HG03097 (cell line): ENCODE measurements at regions not wholly inside any gene's neighbourhood (a gene's known extent, or its start where the extent isn't known, plus 50 kb on each side); places are given as distances from the start of the nearest gene placed in this dataset.
"Not testable (repeated sequence)": the region's sequence is repeated elsewhere in the genome, so short reads cannot be mapped to it uniquely, and the experiment has no call there.

Experiments
- ATAC-seq: cut with Tn5 transposase; IDR thresholded peaks from one replicate; pipeline ENCODE4 v1.9.1; 2021; ENCODE audit not compliant: unreplicated experiment, low FRiP score

DNA sequence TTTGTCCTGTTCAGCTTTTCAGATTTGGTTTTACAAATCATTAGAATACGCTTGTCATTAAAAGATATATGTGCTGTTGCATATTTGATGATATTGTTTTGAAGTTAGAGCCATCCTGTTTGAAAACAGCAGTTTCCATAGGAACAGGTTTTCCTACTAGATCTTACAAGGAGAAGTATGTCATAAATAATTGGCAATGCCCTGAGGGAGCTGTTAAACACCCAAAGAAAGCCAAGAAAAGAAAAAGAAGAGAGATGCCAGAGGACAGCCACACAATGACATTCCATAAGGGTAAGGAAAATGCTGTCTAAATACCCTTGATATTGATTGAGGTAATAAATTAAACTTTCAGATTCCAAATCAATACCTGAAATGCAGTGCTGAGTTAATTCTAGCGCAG is 392.2 kb upstream of the CRIM1 start:
- ATAC-seq: no peak

GRCh38 chr2:35962585-35963146 is 392.9 kb upstream of the CRIM1 start:
- ATAC-seq: no peak

DNA sequence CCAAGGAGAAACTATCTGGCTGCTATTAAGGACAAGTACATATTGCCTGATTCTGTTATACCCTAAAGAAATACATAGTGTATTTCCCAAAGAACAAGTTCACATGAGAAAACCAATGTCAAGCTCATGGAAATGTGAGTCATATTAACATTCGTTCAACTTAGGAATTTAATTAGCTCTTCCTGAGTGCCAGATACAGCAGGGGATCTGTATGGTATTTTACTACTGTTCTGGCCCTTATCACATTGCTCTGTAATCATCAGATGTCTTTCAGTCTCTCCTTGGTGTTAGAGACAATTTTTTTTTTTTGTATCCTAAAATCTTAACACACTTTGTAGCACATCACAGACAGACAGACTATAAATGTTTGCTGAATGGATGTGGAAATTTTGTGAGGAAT is 395.0 kb upstream of the CRIM1 start:
- ATAC-seq: no peak

DNA sequence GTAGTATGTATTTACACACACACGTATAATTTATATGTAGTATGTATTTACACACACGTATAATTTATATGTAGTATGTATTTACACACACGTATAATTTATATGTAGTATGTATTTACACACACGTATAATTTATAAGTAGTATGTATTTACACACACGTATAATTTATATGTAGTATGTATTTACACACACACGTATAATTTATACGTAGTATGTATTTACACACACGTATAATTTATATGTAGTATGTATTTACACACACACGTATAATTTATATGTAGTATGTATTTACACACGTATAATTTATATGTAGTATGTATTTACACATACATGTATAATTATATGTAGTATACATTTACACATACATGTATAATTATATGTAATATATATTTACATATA is 398.5 kb upstream of the CRIM1 start:
- not testable (repeated sequence) for ATAC-seq

DNA sequence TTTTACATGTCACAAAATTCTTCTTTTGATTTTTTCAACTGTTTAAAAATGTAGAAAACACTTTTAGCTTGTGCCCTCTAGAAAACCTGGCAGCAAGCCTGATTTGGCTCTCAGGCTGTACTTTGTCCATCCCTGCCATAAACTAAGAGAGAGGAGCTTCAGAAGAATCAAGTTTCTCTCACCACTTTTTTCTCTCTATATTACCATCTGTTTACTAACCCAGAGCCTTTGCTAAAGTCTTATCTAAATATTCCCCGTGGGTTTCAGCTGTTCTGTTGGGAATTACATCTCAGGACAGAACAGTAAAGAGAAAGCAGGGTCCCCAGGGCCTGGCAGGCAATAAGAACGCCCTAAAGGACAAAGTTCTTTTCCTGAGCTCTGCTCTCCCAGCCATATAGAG is 409.1 kb upstream of the CRIM1 start:
- ATAC-seq: no peak

DNA sequence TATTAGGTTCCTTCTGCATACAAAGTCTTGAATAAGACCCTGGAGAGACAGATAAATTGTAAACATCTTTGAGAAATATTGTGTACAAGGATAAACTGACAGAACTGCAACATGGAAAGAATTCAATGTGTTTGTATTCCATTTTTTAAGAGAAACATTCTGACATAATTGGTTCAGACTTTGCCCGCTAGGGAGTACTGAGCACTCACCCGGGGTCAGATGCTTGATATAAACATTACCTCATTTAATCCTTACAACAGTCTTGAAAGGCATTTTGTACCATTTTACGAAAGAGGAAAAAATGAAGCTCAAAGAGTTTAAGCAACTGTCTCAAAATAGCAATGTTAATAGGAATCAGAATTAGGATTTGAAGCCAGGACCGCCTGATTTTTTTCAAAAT is 416.7 kb upstream of the CRIM1 start:
- no peak for ATAC-seq

DNA sequence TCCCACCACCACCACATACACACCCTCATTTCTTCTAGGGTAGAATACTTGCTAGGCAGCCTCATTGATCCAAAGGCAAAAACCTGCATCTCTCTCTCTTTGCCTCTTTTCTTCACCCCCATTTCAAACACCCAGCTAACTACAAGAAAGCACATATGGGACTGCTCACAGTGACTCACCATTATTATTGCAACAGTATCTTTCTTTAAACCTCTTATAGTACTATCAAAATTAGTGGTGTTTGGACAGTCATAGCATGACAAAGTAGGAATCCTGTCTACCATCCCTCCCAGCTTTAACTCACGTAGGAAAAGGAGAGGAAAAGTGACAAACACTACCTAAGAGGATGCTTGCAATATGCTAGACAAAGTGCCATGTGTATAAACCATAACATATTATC is 422.5 kb upstream of the CRIM1 start:
- no peak for ATAC-seq

GRCh38 chr2:35932276-35932963 is 423.2 kb upstream of the CRIM1 start:
- no peak for ATAC-seq

DNA sequence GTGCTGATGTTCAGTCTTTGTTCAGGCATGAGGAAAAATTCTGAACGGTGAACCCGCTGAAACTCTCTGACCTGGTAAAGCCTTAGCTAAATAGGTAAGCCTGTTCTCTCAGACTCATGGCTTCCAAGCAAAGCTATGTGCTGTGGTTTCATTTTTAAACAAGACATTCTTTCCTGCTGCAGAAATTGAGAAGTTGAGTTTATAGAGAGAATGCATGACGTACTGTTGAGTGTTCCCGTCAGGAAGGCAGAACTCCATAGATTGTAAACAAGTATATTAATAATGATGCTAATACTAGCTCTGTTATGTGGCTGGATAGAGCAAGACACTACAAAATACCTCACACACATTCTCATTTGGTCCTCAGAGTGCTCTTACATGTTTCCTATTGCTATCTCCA is 424.0 kb upstream of the CRIM1 start:
- no peak for ATAC-seq

- ATAC-seq: no peak
Measured at GRCh38 chr2:35931115-35931514, 424.5 kb upstream of the CRIM1 start.

DNA sequence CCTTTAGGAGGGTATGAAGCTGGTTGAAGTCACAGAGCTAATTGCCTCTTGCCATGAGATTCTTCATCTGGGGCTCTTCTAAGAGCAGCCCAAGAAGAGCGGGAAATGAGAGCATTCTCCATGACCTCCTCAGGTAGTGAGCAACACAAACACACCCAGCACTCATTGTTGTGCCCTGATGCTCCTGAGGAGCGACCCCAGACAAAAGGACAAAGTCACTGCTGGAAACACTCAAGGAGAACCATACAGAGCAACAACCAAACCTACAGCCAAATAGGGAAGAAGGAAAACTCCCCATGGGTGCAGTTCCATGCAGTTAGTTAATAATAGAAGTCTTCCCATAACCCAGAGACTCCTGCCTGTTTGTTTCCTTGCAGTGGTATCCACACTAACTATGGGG is 426.0 kb upstream of the CRIM1 start:
- no peak for ATAC-seq

DNA sequence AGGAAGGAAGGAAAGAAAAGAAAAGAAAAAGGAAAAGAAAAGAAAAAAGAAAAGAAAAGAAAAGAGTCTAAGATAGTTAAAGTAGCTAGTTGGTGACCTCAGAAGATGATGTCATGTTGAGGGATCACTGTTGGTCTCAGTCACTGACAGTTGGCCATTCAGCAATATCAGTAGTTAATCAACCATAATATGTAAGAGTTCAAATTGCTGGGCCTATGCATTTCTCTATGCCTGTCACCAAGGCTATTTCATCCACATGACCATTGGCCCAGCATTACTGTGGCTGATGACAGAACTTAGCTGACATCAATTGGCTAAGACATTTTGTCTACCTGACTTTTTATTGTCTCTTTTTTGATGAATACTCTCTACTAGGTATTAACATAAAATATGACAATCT is 435.5 kb upstream of the CRIM1 start:
- ATAC-seq: no peak

DNA sequence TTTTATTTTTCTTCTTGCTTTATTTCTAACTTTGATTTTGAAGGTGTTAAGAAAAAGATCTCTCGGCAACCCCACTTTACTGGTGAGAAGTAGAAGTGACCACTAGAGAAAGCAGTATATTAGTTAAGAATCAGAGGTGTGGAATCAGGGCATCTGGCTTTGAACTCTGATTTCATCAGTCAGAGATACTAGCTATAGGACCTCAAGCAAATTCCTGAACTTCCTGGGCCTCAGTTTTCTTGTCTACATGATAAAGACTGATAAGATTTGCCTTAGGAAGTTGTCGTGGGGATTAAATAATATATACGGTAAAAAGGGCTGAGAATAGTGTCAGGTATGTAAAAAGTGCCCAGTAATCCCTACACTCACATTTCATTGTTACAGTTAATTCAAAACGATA is 440.3 kb upstream of the CRIM1 start:
- ATAC-seq: no peak

GRCh38 chr2:35891936-35892335 is 463.6 kb upstream of the CRIM1 start:
- ATAC-seq: no peak

DNA sequence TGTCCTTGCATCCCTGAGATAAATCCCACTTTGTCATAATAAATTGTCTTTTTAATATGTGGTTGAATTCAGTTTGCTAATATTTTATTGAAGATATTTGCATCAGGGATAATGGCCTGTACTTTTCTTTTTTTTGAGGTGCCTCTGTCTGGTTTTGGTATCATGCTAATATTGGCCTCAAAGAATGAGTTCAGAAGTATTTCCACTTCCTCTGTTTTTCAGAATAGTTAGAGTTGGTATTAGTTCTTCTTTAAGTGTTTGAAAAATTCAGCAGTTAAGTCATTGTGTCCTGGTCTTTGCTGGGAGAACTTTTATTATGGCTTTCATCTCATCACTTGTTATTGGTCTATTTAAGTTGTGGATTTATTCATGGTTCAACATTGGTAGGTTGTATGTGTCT is 464.1 kb upstream of the CRIM1 start:
- no peak for ATAC-seq

DNA sequence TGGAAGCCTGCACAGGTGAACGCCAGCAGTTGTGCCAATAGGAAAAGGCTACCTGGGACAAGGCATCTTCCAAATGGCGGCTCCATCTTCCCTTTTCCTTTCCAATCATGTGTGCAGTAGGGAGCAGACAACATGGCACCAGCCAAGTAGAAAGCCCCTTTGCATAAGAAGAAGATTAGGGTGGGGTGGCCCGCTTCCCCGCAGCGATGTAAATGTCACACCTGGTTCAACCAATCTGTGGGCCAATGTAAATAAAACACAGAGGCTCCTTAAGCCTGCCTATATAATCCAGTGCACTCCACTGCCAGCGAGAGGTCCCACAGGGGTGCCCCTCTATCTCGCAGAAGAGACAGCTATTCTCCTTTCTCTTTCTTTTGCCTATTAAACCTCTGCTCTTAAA is 468.4 kb upstream of the CRIM1 start:
- no peak for ATAC-seq

GRCh38 chr2:35873921-35874320 is 481.7 kb upstream of the CRIM1 start:
- ATAC-seq: no peak

DNA sequence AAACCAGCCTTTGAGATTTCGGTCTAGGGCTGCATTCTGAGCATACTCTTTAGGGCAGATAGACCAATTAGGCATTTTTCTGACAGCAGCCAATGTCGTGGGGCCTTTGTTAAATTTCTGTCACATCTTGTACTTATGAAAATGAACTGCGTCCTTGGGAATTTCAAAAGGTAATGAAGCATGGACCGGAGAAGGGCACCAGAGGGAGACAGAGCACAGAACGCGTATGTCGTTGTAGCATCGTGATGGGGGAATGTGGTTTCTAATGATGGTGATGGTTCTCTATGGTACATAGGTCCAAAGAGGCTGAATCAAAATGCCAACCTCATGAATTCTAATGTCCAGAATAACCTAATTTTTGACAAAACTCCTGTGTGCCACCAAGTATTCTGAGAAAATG is 483.9 kb upstream of the CRIM1 start:
- no peak for ATAC-seq

DNA sequence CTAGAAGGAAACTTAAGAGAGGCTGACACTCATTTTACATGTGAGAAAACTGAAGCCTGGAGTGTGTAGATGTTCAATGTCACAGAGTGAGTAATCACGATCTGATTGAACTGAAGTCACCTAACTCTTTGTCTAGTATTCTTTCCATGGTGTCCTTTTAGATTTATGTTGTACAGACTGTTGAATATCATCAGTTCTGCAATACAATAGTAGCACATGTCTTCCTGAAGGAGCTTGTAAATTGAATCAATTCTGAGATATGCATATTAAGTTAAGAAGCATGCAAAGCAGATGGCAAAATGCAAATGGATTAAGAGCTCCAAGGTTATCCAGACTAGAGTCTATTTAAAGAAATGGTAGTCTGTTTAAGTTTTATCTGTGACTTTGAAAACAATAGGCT is 484.9 kb upstream of the CRIM1 start:
- no peak for ATAC-seq

DNA sequence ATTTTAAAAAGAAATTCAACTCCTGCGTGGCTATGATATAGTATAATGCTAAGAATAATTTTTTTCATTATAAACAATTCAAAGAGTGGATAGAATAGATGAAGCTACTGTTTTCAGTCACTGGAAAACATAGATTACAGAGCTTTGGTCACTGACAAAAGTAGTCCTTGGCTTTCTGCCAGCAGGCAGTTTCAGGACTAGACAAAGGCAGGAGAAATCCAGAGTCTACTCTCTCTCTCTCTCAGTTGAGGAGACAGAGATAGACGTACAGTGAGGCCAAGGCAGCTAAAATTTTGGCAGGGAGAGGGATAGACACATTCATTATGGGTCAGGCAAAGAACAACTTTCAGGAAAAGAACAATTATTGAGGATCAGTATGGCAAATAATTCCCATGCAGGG is 491.4 kb upstream of the CRIM1 start:
- no peak for ATAC-seq

DNA sequence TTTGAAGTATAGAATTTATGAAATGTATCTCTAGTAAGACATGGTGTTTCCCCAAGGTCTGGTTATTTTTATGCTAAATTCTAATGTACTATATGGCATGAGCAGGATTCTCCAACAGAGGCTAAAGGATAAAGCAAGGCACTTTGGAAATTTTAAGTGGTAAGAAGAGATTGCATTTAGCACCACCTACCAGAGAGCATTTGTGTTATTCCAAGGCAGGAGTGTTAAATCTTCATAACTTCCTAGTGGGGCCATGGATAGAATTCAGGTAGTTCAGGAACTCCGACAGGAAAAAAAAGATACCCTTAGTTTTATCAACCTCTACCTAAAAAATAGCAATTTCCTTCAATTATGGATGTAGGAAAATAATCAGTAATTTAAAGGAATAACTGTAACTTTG is 497.4 kb upstream of the CRIM1 start:
- no peak for ATAC-seq

GRCh38 chr2:35857498-35857897 is 498.1 kb upstream of the CRIM1 start:
- no peak for ATAC-seq

GRCh38 chr2:35831385-35831784 is 524.2 kb upstream of the CRIM1 start:
- no peak for ATAC-seq
